Spleen (tissue), 11 donors: ENCODE measurements at regions not wholly inside any gene's neighbourhood (a gene's known extent, or its start where the extent isn't known, plus 50 kb on each side); places are given as distances from the start of the nearest gene placed in this dataset.
A peak's percentile ranks its signal among the peaks of the same experiment; 100 is the strongest.

Source experiments
- DNase-seq: peaks from one replicate; pipeline ENCODE4 v3.0.0-alpha.2; 2020
- H3K27ac ChIP-seq, 8 donors: fragments of 200-600 bp; sonication (generic) in 7 of 8; 1 replicate in 4 of 8; 2 replicates in 4 of 8; pipeline versions ENCODE4 v1.5.0 to v1.8.0; 2016 to 2021; ENCODE audit warnings: inconsistent platforms in 4 of 8, mild to moderate bottlenecking in 4 of 8, moderate library complexity in 1 of 8
- H3K27me3 ChIP-seq, 7 donors: fragments of 200-600 bp; sonication (generic) in 6 of 7; replicated peaks in 1 of 7; 1 replicate in 4 of 7; 2 replicates in 3 of 7; pipeline versions ENCODE4 v1.5.0 to v1.8.0; 2016 to 2021; ENCODE audit warnings: inconsistent platforms in 3 of 7, mild to moderate bottlenecking in 1 of 7
- H3K36me3 ChIP-seq, 6 donors: fragments of 200-600 bp; sonication (generic) in 5 of 6; 1 replicate in 4 of 6; 2 replicates in 2 of 6; pipeline versions ENCODE4 v1.5.0 to v1.8.0; 2016 to 2021; ENCODE audit warnings: inconsistent platforms in 2 of 6
- H3K4me1 ChIP-seq, 6 donors: fragments of 200-600 bp; sonication (generic) in 5 of 6; 1 replicate in 3 of 6; 2 replicates in 3 of 6; pipeline versions ENCODE4 v1.5.0 to v1.8.0; 2016 to 2021; ENCODE audit warnings: inconsistent platforms in 3 of 6
- H3K4me3 ChIP-seq, 8 donors: fragments of 200-600 bp; sonication (generic) in 7 of 8; 1 replicate in 4 of 8; 2 replicates in 4 of 8; pipeline versions ENCODE4 v1.5.0 to v1.8.0; 2016 to 2021; ENCODE audit warnings: inconsistent platforms in 4 of 8, mild to moderate bottlenecking in 4 of 8, moderate library complexity in 2 of 8
- H3K9me3 ChIP-seq, 8 donors: fragments of 200-600 bp; sonication (generic) in 7 of 8; 1 replicate in 4 of 8; 2 replicates in 4 of 8; pipeline versions ENCODE4 v1.5.0 to v1.8.0; 2016 to 2021; ENCODE audit warnings: inconsistent platforms in 4 of 8
- CTCF ChIP-seq, 11 experiments: fragments of 200-600 bp in 7 of 11; fragments of 450-650 bp in 4 of 11; sonication (generic) in 4 of 11; IDR thresholded peaks in 8 of 11; conservative IDR thresholded peaks in 3 of 11; 1 replicate in 7 of 11; 2 replicates in 4 of 11; pipeline versions ENCODE4 v1.4.0 to v1.8.0; 2016 to 2021; ENCODE audit warnings: antibody characterized with exemption in 11 of 11, inconsistent platforms in 4 of 11, mild to moderate bottlenecking in 1 of 11
- POLR2A ChIP-seq, 3 donors: fragments of 450-650 bp; IDR thresholded peaks; one replicate each; pipeline ENCODE4 v1.5.1; 2017; ENCODE audit warnings: antibody characterized with exemption in 3 of 3, mild to moderate bottlenecking in 1 of 3
- POLR2AphosphoS5 ChIP-seq, 3 donors: sonication (generic); formaldehyde crosslinking; IDR thresholded peaks; one replicate each; pipeline ENCODE4 v1.5.1; 2017; ENCODE audit warnings: antibody characterized with exemption in 3 of 3
- WGBS, 5 donors: extraction: QIAGEN DNeasy Blood & Tissue Kit in 3 of 5; methylation state at CpG; one replicate each; pipeline versions ENCODE4 v1.1.5 to v1.1.7; 2013 to 2018; 5-methylcytosine and 5-hydroxymethylcytosine counted together
- intact Hi-C: fragments of 100-400 bp; cut with DNase I; formaldehyde crosslinking; loops from one replicate; pipeline ENCODE4 v1.15.0; 2023; ENCODE audit warnings: low total_unique reads
- donor health status: healthy with polysubstance abuse.
- donor health status: DM: no; HTN: no; CAD: no; lungs with moderate emphysema.
- donor health status: DM: no; HTN: no; CAD: no.
- donor health status: Bipolar disorder and iron deficiency.
- donor health status: healthy.
- donor health status: DM: no; HTN: no; CAD: no.
- donor health status: DM: yes; HTN: yes; CAD: no.

GRCh38 chr5:2912741-2913140, 161.3 kb upstream of the IRX2 start:
- no peaks in the 10 kb centered on the region for H3K4me1 ChIP-seq
- TF ChIP-seq POLR2AphosphoS5 (IDR thresholded peaks at IDR 0.05): no peak
- no peak for TF ChIP-seq CTCF (IDR thresholded peaks at IDR 0.05 in 8 of 11, conservative IDR thresholded peaks at IDR 0.05 in 3 of 11)
- TF ChIP-seq POLR2A (IDR thresholded peaks at IDR 0.05): no peak
- H3K36me3 ChIP-seq: no peaks in the 10 kb centered on the region
- H3K9me3 ChIP-seq: peaks cover 0 to 21% (median 5%) of the 10 kb centered on the region in 8 donors
- H3K27me3 ChIP-seq: no peaks in the 10 kb centered on the region
- H3K27ac ChIP-seq: no peak overlapping the region
- WGBS, 5 donors: 75 to 90% (median 85%) methylated on average over 13 of the region's 13 CpGs
- no peak overlapping the region for H3K4me3 ChIP-seq
- intact Hi-C loops: no loop called here
- DNase-seq: peak; percentile 34

- DNase-seq: no peak
- Histone ChIP-seq H3K4me3 (no peak overlapping the region), H3K4me1 (no peaks in the 10 kb centered on the region), H3K36me3 (no peaks in the 10 kb centered on the region), H3K27ac (no peak overlapping the region), H3K27me3 (no peaks in the 10 kb centered on the region), H3K9me3 (peaks cover 0 to 26% (median 0%) of the 10 kb centered on the region in 8 donors)
- TF ChIP-seq POLR2AphosphoS5 (IDR thresholded peaks at IDR 0.05): no peak
- intact Hi-C loops: no loop called here
- 89 to 96% (median 92%) methylated on average over 8 of the region's 8 CpGs for WGBS, 5 donors
Measured at GRCh38 chr5:2910401-2911175, 159.1 kb upstream of the IRX2 start.

GRCh38 chr5:2909035-2909434, 157.6 kb upstream of the IRX2 start:
- Histone ChIP-seq H3K4me1 (no peaks in the 10 kb centered on the region), H3K27me3 (no peaks in the 10 kb centered on the region), H3K36me3 (no peaks in the 10 kb centered on the region), H3K27ac (no peak overlapping the region), H3K4me3 (no peak overlapping the region), H3K9me3 (peaks cover 0 to 19% (median 0%) of the 10 kb centered on the region in 8 donors)
- WGBS, 5 donors: 82 to 91% (median 89%) methylated on average over 10 of the region's 10 CpGs
- no peak for DNase-seq
- intact Hi-C loops: no loop called here
- TF ChIP-seq POLR2A (IDR thresholded peaks at IDR 0.05): no peak
- TF ChIP-seq CTCF (IDR thresholded peaks at IDR 0.05 in 8 of 11, conservative IDR thresholded peaks at IDR 0.05 in 3 of 11): no peak
- no peak for TF ChIP-seq POLR2AphosphoS5 (IDR thresholded peaks at IDR 0.05)

- 84 to 93% (median 85%) methylated on average over 4 of the region's 4 CpGs for WGBS, 5 donors
- DNase-seq: no peak
Measured at GRCh38 chr5:2908086-2908485, 156.6 kb upstream of the IRX2 start.

More at GRCh38 chr5:2908086-2908485, 156.6 kb upstream of the IRX2 start:
- Histone ChIP-seq H3K9me3 (peaks cover 0 to 21% (median 0%) of the 10 kb centered on the region in 8 donors), H3K27me3 (no peaks in the 10 kb centered on the region), H3K4me1 (no peaks in the 10 kb centered on the region), H3K4me3 (no peak overlapping the region), H3K36me3 (no peaks in the 10 kb centered on the region), H3K27ac (no peak overlapping the region)
- TF ChIP-seq POLR2A (IDR thresholded peaks at IDR 0.05) (no peak), POLR2AphosphoS5 (IDR thresholded peaks at IDR 0.05) (no peak), CTCF (IDR thresholded peaks at IDR 0.05 in 8 of 11, conservative IDR thresholded peaks at IDR 0.05 in 3 of 11) (no peak)
- intact Hi-C loops: no loop called here
